Sigmoid colon (tissue), 3 donors: ENCODE measurements at regions not wholly inside any gene's neighbourhood (a gene's known extent, or its start where the extent isn't known, plus 50 kb on each side); places are given as distances from the start of the nearest gene placed in this dataset.
"Not testable (repeated sequence)": the region's sequence is repeated elsewhere in the genome, so short reads cannot be mapped to it uniquely, and the experiment has no call there.

Experiments used
- POLR2A ChIP-seq, 2 donors: fragments of 450-650 bp; IDR thresholded peaks; one replicate each; pipeline ENCODE4 v1.6.1; 2016; ENCODE audit warnings: antibody characterized with exemption in 2 of 2, mild to moderate bottlenecking in 2 of 2, moderate library complexity in 2 of 2
- TF ChIP-seq, protein P1 (sequence below), 4 experiments: fragments of 450-650 bp in 3 of 4; fragments of 200-600 bp in 1 of 4; IDR thresholded peaks; one replicate each; pipeline ENCODE4 v1.5.1; 2016 to 2019; ENCODE audit warnings: antibody characterized with exemption in 4 of 4, mild to moderate bottlenecking in 3 of 4, moderate library complexity in 2 of 4

DNA sequence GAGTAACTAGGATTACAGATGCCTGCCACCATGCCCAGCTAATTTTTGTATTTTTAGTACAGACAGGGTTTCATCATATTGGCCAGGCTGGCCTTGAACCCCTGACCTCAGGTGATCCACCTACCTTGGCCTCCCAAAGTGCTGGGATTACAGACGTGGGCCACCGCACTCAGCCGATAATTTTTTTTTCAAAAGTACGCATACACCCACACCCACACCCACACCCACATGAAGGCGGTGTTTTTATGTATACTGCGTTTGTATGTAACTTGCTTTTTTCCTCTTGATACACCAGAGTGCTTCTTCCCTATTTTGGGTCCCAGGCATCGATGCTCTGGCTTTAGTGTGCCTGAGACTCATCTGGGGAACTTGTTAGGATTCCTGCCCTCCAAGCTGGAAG lies 2932.3 kb downstream of the RPIA start:
- TF ChIP-seq POLR2A (IDR thresholded peaks at IDR 0.05), result not testable (repeated sequence)
- TF ChIP-seq, protein P1, sequence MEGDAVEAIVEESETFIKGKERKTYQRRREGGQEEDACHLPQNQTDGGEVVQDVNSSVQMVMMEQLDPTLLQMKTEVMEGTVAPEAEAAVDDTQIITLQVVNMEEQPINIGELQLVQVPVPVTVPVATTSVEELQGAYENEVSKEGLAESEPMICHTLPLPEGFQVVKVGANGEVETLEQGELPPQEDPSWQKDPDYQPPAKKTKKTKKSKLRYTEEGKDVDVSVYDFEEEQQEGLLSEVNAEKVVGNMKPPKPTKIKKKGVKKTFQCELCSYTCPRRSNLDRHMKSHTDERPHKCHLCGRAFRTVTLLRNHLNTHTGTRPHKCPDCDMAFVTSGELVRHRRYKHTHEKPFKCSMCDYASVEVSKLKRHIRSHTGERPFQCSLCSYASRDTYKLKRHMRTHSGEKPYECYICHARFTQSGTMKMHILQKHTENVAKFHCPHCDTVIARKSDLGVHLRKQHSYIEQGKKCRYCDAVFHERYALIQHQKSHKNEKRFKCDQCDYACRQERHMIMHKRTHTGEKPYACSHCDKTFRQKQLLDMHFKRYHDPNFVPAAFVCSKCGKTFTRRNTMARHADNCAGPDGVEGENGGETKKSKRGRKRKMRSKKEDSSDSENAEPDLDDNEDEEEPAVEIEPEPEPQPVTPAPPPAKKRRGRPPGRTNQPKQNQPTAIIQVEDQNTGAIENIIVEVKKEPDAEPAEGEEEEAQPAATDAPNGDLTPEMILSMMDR (IDR thresholded peaks at IDR 0.05), result not testable (repeated sequence)
